Esophagus squamous epithelium (tissue), 5 donors: ENCODE measurements at regions not wholly inside any gene's neighbourhood (a gene's known extent, or its start where the extent isn't known, plus 50 kb on each side); places are given as distances from the start of the nearest gene placed in this dataset.

Experiments
- DNase-seq: peaks from one replicate; lab custom pipeline; 2025; lab: John Stamatoyannopoulos, UW
- H3K27ac ChIP-seq, 4 donors: fragments of 200-600 bp; sonication (generic); one replicate each; pipeline ENCODE4 v1.5.1; 2016 to 2019; ENCODE audit warnings: mild to moderate bottlenecking in 1 of 4
- H3K27me3 ChIP-seq, 4 donors: fragments of 200-600 bp; sonication (generic); 1 replicate in 3 of 4; 2 replicates in 1 of 4; pipeline versions ENCODE4 v1.5.1 to v1.6.0; 2017 to 2021; ENCODE audit warnings: antibody characterized with exemption in 1 of 4
- H3K36me3 ChIP-seq, 3 donors: fragments of 200-600 bp; sonication (generic); one replicate each; pipeline ENCODE4 v1.5.1; 2016 to 2019
- H3K4me1 ChIP-seq, 3 donors: fragments of 200-600 bp; sonication (generic); one replicate each; pipeline ENCODE4 v1.5.1; 2017 to 2019
- H3K4me3 ChIP-seq, 4 donors: fragments of 200-600 bp; sonication (generic); 1 replicate in 3 of 4; 2 replicates in 1 of 4; pipeline ENCODE4 v1.5.1; 2016 to 2019; ENCODE audit warnings: mild to moderate bottlenecking in 2 of 4, moderate library complexity in 1 of 4
- H3K9me3 ChIP-seq, 3 donors: fragments of 200-600 bp; sonication (generic); one replicate each; pipeline ENCODE4 v1.5.1; 2016 to 2019
- CTCF ChIP-seq, 6 experiments: fragments of 450-650 bp in 4 of 6; fragments of 200-600 bp in 2 of 6; sonication (generic) in 2 of 6; IDR thresholded peaks; one replicate each; pipeline ENCODE4 v1.5.1; 2016 to 2019; ENCODE audit warnings: antibody characterized with exemption in 6 of 6, mild to moderate bottlenecking in 4 of 6, moderate library complexity in 4 of 6
- POLR2A ChIP-seq, 4 donors: fragments of 450-650 bp; IDR thresholded peaks; one replicate each; pipeline ENCODE4 v1.6.1; 2017; ENCODE audit warnings: antibody characterized with exemption in 4 of 4, mild to moderate bottlenecking in 4 of 4, moderate library complexity in 3 of 4
- WGBS, 2 donors: methylation state at CpG; one replicate each; pipeline ENCODE4 v1.1.5; 2018; 5-methylcytosine and 5-hydroxymethylcytosine counted together
- intact Hi-C: fragments of 100-400 bp; cut with DNase I; formaldehyde crosslinking; loops from one replicate; pipeline ENCODE4 v1.15.0; 2022
- donor health status: DM: yes; HTN: yes; CAD: no.

DNA sequence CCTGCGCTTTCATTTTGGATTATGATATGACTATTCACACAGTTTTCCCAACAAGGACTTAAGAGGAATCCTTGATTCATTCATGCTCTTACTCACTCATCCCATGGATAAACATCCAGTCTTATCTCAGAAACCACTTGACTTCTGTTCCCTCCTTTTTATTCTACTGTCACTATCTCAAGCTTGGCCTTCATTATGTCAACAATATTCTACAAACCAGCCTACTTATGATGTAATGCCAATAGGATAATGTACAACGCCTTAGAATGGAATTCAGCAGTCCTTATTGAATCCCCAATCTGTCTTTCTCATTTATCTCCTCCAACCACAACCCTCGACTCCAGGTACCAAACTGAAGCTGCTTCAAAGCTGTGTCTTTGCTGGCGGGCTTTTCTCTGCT is 448.5 kb downstream of the PDZRN4 start:
- H3K4me3 ChIP-seq, result no peak overlapping the region
- WGBS, 2 donors, result 65 to 73% methylated on average over 4 of the region's 4 CpGs

DNA sequence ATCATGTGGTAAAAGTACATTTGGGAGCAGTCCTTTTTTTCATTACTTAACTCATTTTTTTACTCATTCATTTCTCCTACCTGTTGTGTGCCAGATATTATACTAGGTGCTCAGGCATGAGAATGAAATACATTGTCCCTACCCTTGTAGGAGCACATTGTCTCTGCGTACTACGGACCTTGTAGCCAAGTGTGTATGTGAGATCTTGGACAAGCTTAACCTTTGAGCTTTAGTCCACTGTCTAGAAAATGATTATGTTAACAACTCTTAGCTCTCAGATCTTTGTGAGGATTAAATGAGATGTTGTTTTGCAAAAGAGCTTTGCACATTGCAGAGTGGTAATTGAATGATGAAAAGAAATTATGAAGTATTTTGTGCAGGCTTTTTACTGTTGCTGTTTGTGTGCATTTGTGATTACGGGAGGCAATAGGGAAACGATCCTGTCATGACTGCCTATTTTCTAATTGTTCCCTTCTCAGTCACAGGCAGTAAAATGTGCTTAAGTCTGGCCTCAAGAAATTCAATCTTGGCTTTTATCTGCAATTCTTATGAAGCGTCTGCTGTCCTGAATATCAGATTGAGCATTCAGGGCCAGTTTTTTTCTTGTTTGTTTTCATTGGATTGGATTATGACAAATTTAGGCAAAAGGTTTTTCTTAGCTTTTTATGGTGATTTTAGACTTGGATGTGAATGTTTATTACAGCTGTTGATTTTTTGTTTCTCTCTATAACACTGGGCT is 447.7 kb downstream of the PDZRN4 start:
- H3K27me3 ChIP-seq, result no peaks in the 10 kb centered on the region
- intact Hi-C loops, result no loop called here
- DNase-seq, result no peak
- 60 to 65% methylated on average over 5 of the region's 5 CpGs for WGBS, 2 donors
- H3K27ac ChIP-seq, result no peak overlapping the region
- no peaks in the 10 kb centered on the region for H3K9me3 ChIP-seq
- H3K4me3 ChIP-seq, result no peak overlapping the region
- no peaks in the 10 kb centered on the region for H3K4me1 ChIP-seq
- no peaks in the 10 kb centered on the region for H3K36me3 ChIP-seq
- TF ChIP-seq POLR2A (IDR thresholded peaks at IDR 0.05), result no peak
- TF ChIP-seq CTCF (IDR thresholded peaks at IDR 0.05), result no peak

More for the DNA sequence above, 448.5 kb downstream of the PDZRN4 start:
- no peak for DNase-seq
- Histone ChIP-seq H3K36me3 (no peaks in the 10 kb centered on the region), H3K27me3 (no peaks in the 10 kb centered on the region), H3K4me1 (no peaks in the 10 kb centered on the region), H3K9me3 (no peaks in the 10 kb centered on the region), H3K27ac (no peak overlapping the region)
- TF ChIP-seq CTCF (IDR thresholded peaks at IDR 0.05) (no peak), POLR2A (IDR thresholded peaks at IDR 0.05) (no peak)
- intact Hi-C loops, result no loop called here

DNA sequence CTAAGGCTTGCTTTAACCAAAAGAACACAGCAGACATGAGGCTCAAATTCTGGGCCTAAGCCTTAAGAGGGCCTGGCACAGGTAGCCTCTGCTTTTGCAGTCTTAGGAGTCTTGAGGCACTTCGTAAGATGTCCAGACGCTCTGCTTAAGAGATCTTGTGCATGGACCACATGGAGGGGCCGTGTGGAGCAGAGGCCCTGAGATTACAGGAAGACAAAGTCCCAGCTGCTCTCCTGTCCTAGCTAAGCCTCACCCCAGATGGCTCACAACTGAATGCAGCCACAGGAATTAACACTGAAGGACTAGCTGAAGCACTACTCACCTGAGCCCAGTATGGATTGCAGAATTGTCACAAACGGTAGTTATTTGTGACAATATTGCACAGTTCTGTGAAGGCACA is 446.0 kb downstream of the PDZRN4 start:
- Histone ChIP-seq H3K36me3 (no peaks in the 10 kb centered on the region), H3K27ac (no peak overlapping the region), H3K27me3 (no peaks in the 10 kb centered on the region), H3K9me3 (peaks cover 0 to under 1% (median 0%) of the 10 kb centered on the region in 3 donors), H3K4me3 (no peak overlapping the region), H3K4me1 (no peaks in the 10 kb centered on the region)
- TF ChIP-seq CTCF (IDR thresholded peaks at IDR 0.05) (no peak), POLR2A (IDR thresholded peaks at IDR 0.05) (no peak)
- no peak for DNase-seq
- intact Hi-C loops, result no loop called here
- WGBS, 2 donors, result 71 to 74% methylated on average over 1 to 4 of the region's 4 CpGs

DNA sequence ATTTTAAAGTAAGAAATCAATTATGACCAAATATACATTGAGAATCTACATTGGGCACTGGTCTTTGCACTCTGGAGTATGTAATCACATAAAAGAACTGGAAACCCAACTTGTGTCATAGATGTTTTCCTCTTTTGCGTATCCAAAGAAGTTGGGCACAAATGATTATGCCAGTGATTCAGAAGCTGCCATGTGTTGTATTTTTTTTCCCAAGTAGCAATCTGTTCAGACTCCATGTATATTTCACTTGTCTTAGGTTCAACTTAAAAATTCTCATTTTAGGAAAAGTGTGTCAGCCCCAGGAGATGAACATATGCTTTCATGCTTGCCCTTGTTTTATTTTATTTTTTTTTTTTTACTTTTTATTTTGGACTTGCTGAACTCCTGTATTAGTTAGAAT is 441.5 kb downstream of the PDZRN4 start:
- Histone ChIP-seq H3K27me3 (no peaks in the 10 kb centered on the region), H3K9me3 (peaks cover 0 to 10% (median 0%) of the 10 kb centered on the region in 3 donors), H3K4me1 (no peaks in the 10 kb centered on the region), H3K27ac (no peak overlapping the region), H3K4me3 (no peak overlapping the region), H3K36me3 (no peaks in the 10 kb centered on the region)
- DNase-seq, result no peak
- TF ChIP-seq CTCF (IDR thresholded peaks at IDR 0.05) (no peak), POLR2A (IDR thresholded peaks at IDR 0.05) (no peak)
- intact Hi-C loops, result no loop called here
- 90 to 96% methylated on average over 1 of the region's 1 CpG for WGBS, 2 donors

- TF ChIP-seq CTCF (IDR thresholded peaks at IDR 0.05) (no peak), POLR2A (IDR thresholded peaks at IDR 0.05) (no peak)
- Histone ChIP-seq H3K27me3 (no peaks in the 10 kb centered on the region), H3K27ac (no peak overlapping the region), H3K4me1 (no peaks in the 10 kb centered on the region), H3K36me3 (no peaks in the 10 kb centered on the region), H3K9me3 (peaks cover 0 to 10% (median 0%) of the 10 kb centered on the region in 3 donors), H3K4me3 (no peak overlapping the region)
- DNase-seq, result no peak
- intact Hi-C loops, result no loop called here
- WGBS, 2 donors, result 72 to 76% methylated on average over 5 of the region's 5 CpGs
Measured at GRCh38 chr12:41627476-41627875, 439.4 kb downstream of the PDZRN4 start.
